ENCODE measurements at regions not wholly inside any gene's neighbourhood (a gene's known extent, or its start where the extent isn't known, plus 50 kb on each side); places are given as distances from the start of the nearest gene placed in this dataset.

DNA sequence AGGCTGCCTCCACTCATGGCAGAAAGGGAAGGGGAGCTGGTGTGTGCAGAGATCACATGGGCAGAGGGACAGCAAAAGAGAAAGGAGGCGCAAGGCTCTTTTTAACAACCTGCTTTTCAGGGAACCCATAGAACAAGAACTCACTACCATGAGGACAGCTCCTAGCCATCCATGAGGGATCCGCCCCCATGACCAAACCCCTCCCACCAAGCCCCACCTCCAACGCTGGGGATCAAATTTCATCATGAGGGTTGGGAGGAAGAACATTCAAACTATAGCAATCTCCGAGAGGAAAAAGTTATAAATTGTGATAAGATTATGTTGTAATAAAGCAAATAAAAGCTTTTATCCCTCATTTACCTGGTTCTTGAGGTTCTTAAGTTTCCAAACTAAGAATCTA lies 84.7 kb upstream of the LMCD1 start:
- Histone ChIP-seq H3K79me2 (ENCODE audit: insufficient read depth) (no peaks in the 10 kb centered on the region), H3K4me2 (ENCODE audit: unreplicated experiment) (peak overlapping the region; percentile 60), H2AFZ (0 out of 2 replicates have a peak overlapping the region, but pooled peaks have one; percentile 66), H3K9ac (no peak overlapping the region), H3K9me2 (ENCODE audit: insufficient read depth) (no peaks in the 10 kb centered on the region), H3K27me3 (replicated peaks; ENCODE audit: insufficient read depth) (no peaks in the 10 kb centered on the region; the same call in 1 of the 2 replicates), H3K27ac (no peak overlapping the region), H3K36me3 (ENCODE audit: low read depth) (no peaks in the 10 kb centered on the region), H3K4me1 (ENCODE audit: insufficient read depth) (peaks cover 11% of the 10 kb centered on the region), H3K9me3 (ENCODE audit: low read depth) (no peaks in the 10 kb centered on the region), H3K4me3 (peak overlapping the region; percentile 38; the same call in 1 of the 2 replicates), H4K20me1 (ENCODE audit: insufficient read depth) (no peaks in the 10 kb centered on the region), H3F3A (ENCODE audit: insufficient read depth) (peaks cover 5% of the 10 kb centered on the region; the same call in 1 of the 2 replicates)
- in situ Hi-C loops (cut with MboI), result no loop called here
- WGBS, 2 experiments (ENCODE audit: low coverage in 1 of 2, low lambda C conversion rate in 2 of 2, missing lambda C conversion rate in 2 of 2), result 58 to 80% methylated on average over 4 of the region's 4 CpGs
- no peak for TF ChIP-seq EZH2phosphoT487 (IDR thresholded peaks at IDR 0.05; ENCODE audit: insufficient read depth, low read depth)
- no peak for TF ChIP-seq EZH2 (IDR thresholded peaks at IDR 0.05; ENCODE audit: insufficient read depth, poor library complexity, severe bottlenecking)
- peak; percentile 48 for DNase-seq

DNA sequence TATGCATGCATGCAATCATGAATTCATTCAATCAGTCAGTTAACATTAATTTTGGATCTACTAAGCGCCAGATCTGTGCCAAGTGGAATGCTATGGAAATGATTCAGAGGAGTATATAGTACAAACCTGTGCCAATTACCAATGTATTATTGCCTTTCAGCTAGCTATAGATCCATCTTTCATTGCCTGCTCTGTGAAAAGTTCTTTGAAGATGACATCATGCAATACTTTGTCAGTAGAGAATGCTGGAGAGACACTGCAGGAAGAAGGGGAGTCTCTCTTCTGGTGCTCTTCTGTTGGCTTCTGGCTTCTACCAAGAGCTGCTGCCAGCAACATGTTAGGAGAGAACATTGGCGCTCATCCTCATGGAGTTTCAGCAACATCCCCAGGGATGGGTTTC lies 81.0 kb upstream of the LMCD1 start:
- no peaks in the 10 kb centered on the region for H3K9me2 ChIP-seq (ENCODE audit: insufficient read depth)
- no peak overlapping the region for H3K4me3 ChIP-seq
- 65 to 69% methylated on average over 2 of the region's 2 CpGs for WGBS, 2 experiments (ENCODE audit: low coverage in 1 of 2, low lambda C conversion rate in 2 of 2, missing lambda C conversion rate in 2 of 2)
- in situ Hi-C loops (cut with MboI), result no loop called here
- H3K9ac ChIP-seq, result no peak overlapping the region
- peak overlapping the region; percentile 24; the same call in 1 of the 2 replicates for H2AFZ ChIP-seq
- DNase-seq, result peak; percentile 38
- no peaks in the 10 kb centered on the region for H3K9me3 ChIP-seq (ENCODE audit: low read depth)
- H3K4me1 ChIP-seq (ENCODE audit: insufficient read depth), result peaks cover 11% of the 10 kb centered on the region
- no peak overlapping the region for H3K4me2 ChIP-seq (ENCODE audit: unreplicated experiment)
- peaks cover 5% of the 10 kb centered on the region; the same call in 1 of the 2 replicates for H3F3A ChIP-seq (ENCODE audit: insufficient read depth)
- H3K79me2 ChIP-seq (ENCODE audit: insufficient read depth), result no peaks in the 10 kb centered on the region
- TF ChIP-seq EZH2 (IDR thresholded peaks at IDR 0.05; ENCODE audit: insufficient read depth, poor library complexity, severe bottlenecking) (no peak), EZH2phosphoT487 (IDR thresholded peaks at IDR 0.05; ENCODE audit: insufficient read depth, low read depth) (no peak)
- H3K27ac ChIP-seq, result no peak overlapping the region
- no peaks in the 10 kb centered on the region for H4K20me1 ChIP-seq (ENCODE audit: insufficient read depth)
- H3K27me3 ChIP-seq (replicated peaks; ENCODE audit: insufficient read depth), result no peaks in the 10 kb centered on the region
- H3K36me3 ChIP-seq (ENCODE audit: low read depth), result no peaks in the 10 kb centered on the region

DNA sequence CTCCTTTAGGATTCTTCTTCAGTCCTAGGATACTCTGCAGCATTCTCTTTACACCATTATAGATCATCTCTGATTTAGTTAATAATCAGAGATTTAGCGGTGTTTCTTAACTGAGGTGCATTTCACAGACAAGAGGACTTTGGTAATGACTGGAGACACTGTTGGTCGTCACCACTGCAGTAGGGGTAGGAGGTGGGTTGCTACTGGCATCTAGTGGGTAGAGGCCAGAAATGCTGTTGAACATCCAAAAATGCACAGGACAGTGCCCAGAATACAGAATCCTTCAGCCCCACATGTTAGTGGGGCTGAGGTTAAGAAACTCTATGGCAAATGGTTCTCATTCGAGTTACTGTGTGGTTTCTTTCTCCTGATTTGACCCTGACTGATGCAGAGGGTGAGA lies 80.4 kb upstream of the LMCD1 start:
- Histone ChIP-seq H3K36me3 (ENCODE audit: low read depth) (no peaks in the 10 kb centered on the region), H3K9me3 (ENCODE audit: low read depth) (no peaks in the 10 kb centered on the region), H2AFZ (no peak overlapping the region; the same call in 1 of the 2 replicates), H4K20me1 (ENCODE audit: insufficient read depth) (no peaks in the 10 kb centered on the region), H3F3A (ENCODE audit: insufficient read depth) (peaks cover 5% of the 10 kb centered on the region; the same call in 1 of the 2 replicates), H3K9me2 (ENCODE audit: insufficient read depth) (no peaks in the 10 kb centered on the region), H3K79me2 (ENCODE audit: insufficient read depth) (no peaks in the 10 kb centered on the region), H3K4me1 (ENCODE audit: insufficient read depth) (peaks cover 11% of the 10 kb centered on the region), H3K9ac (no peak overlapping the region), H3K27ac (no peak overlapping the region), H3K4me2 (ENCODE audit: unreplicated experiment) (no peak overlapping the region), H3K27me3 (replicated peaks; ENCODE audit: insufficient read depth) (no peaks in the 10 kb centered on the region), H3K4me3 (no peak overlapping the region)
- 81 to 88% methylated on average over 3 of the region's 3 CpGs for WGBS, 2 experiments (ENCODE audit: low coverage in 1 of 2, low lambda C conversion rate in 2 of 2, missing lambda C conversion rate in 2 of 2)
- no peak for TF ChIP-seq EZH2phosphoT487 (IDR thresholded peaks at IDR 0.05; ENCODE audit: insufficient read depth, low read depth)
- no peak for TF ChIP-seq EZH2 (IDR thresholded peaks at IDR 0.05; ENCODE audit: insufficient read depth, poor library complexity, severe bottlenecking)
- peak; percentile 10 for DNase-seq
- in situ Hi-C loops (cut with MboI), result no loop called here

- Histone ChIP-seq H3K4me3 (no peak overlapping the region), H4K20me1 (ENCODE audit: insufficient read depth) (no peaks in the 10 kb centered on the region), H3K4me2 (ENCODE audit: unreplicated experiment) (no peak overlapping the region), H3K79me2 (ENCODE audit: insufficient read depth) (no peaks in the 10 kb centered on the region), H2AFZ (no peak overlapping the region), H3K27me3 (replicated peaks; ENCODE audit: insufficient read depth) (no peaks in the 10 kb centered on the region), H3K9me2 (ENCODE audit: insufficient read depth) (no peaks in the 10 kb centered on the region), H3K27ac (no peak overlapping the region), H3K36me3 (ENCODE audit: low read depth) (no peaks in the 10 kb centered on the region), H3K4me1 (ENCODE audit: insufficient read depth) (peaks cover 11% of the 10 kb centered on the region), H3K9ac (no peak overlapping the region), H3K9me3 (ENCODE audit: low read depth) (no peaks in the 10 kb centered on the region), H3F3A (ENCODE audit: insufficient read depth) (peaks cover 5% of the 10 kb centered on the region; the same call in 1 of the 2 replicates)
- DNase-seq, result no peak
- in situ Hi-C loops (cut with MboI), result no loop called here
- WGBS, 2 experiments (ENCODE audit: low coverage in 1 of 2, low lambda C conversion rate in 2 of 2, missing lambda C conversion rate in 2 of 2), result 68 to 69% methylated on average over 4 of the region's 4 CpGs
- TF ChIP-seq EZH2phosphoT487 (IDR thresholded peaks at IDR 0.05; ENCODE audit: insufficient read depth, low read depth) (no peak), EZH2 (IDR thresholded peaks at IDR 0.05; ENCODE audit: insufficient read depth, poor library complexity, severe bottlenecking) (no peak)
Measured at GRCh38 chr3:8421711-8422110, 79.9 kb upstream of the LMCD1 start.

GRCh38 chr3:8423307-8423706 lies 78.3 kb upstream of the LMCD1 start:
- Histone ChIP-seq H2AFZ (no peak overlapping the region), H3K36me3 (ENCODE audit: low read depth) (no peaks in the 10 kb centered on the region), H3K27me3 (replicated peaks; ENCODE audit: insufficient read depth) (no peaks in the 10 kb centered on the region), H3F3A (ENCODE audit: insufficient read depth) (peaks cover 5% of the 10 kb centered on the region; the same call in 1 of the 2 replicates), H3K4me1 (ENCODE audit: insufficient read depth) (peaks cover 11% of the 10 kb centered on the region), H3K4me3 (no peak overlapping the region), H4K20me1 (ENCODE audit: insufficient read depth) (no peaks in the 10 kb centered on the region), H3K9ac (no peak overlapping the region), H3K79me2 (ENCODE audit: insufficient read depth) (no peaks in the 10 kb centered on the region), H3K9me3 (ENCODE audit: low read depth) (no peaks in the 10 kb centered on the region), H3K4me2 (ENCODE audit: unreplicated experiment) (no peak overlapping the region), H3K9me2 (ENCODE audit: insufficient read depth) (no peaks in the 10 kb centered on the region), H3K27ac (no peak overlapping the region)
- DNase-seq, result no peak
- TF ChIP-seq EZH2phosphoT487 (IDR thresholded peaks at IDR 0.05; ENCODE audit: insufficient read depth, low read depth) (no peak), EZH2 (IDR thresholded peaks at IDR 0.05; ENCODE audit: insufficient read depth, poor library complexity, severe bottlenecking) (no peak)
- 14 to 17% methylated on average over 2 of the region's 2 CpGs for WGBS, 2 experiments (ENCODE audit: low coverage in 1 of 2, low lambda C conversion rate in 2 of 2, missing lambda C conversion rate in 2 of 2)
- in situ Hi-C loops (cut with MboI), result no loop called here

All from GM23248 (cell line).